BJ (cell line): ENCODE measurements at regions not wholly inside any gene's neighbourhood (a gene's known extent, or its start where the extent isn't known, plus 50 kb on each side); places are given as distances from the start of the nearest gene placed in this dataset.

Source experiments
- CTCF ChIA-PET: fragments of 350-600 bp; formaldehyde crosslinking; extraction: SDS; loops from one replicate; lab custom pipeline; 2021; ENCODE audit warnings: antibody characterized with exemption, inconsistent platforms; lab: Yijun Ruan, JAX
- POLR2A ChIA-PET: fragments of 300-600 bp; sonication (Branson Sonifier 250); formaldehyde crosslinking; extraction: SDS; loops from one replicate; lab custom pipeline; 2021; ENCODE audit warnings: antibody characterized with exemption; lab: Charles Lee
- DNase-seq: peaks from one replicate; pipeline ENCODE4 v3.0.0-alpha.2; 2011; ENCODE audit warnings: low read depth
- H3K27me3 ChIP-seq: 2 replicates; pipeline ENCODE4 v1.6.0; 2011; ENCODE audit warnings: low read length; ENCODE audit not compliant: control insufficient read depth, insufficient read depth
- H3K36me3 ChIP-seq: 2 replicates; pipeline ENCODE4 v1.5.1; 2011; ENCODE audit warnings: low read length; ENCODE audit not compliant: control insufficient read depth, insufficient read depth
- H3K4me3 ChIP-seq: 2 replicates; pipeline ENCODE4 v1.5.1; 2011; ENCODE audit warnings: low read depth, mild to moderate bottlenecking, control low read depth, low read length
- TF ChIP-seq, protein P1 (sequence below): IDR thresholded peaks from 2 replicates; pipeline ENCODE4 v1.5.1; 2011; ENCODE audit warnings: low read depth, mild to moderate bottlenecking, control low read depth, inconsistent platforms, low read length, moderate library complexity; ENCODE audit not compliant: insufficient read depth

DNA sequence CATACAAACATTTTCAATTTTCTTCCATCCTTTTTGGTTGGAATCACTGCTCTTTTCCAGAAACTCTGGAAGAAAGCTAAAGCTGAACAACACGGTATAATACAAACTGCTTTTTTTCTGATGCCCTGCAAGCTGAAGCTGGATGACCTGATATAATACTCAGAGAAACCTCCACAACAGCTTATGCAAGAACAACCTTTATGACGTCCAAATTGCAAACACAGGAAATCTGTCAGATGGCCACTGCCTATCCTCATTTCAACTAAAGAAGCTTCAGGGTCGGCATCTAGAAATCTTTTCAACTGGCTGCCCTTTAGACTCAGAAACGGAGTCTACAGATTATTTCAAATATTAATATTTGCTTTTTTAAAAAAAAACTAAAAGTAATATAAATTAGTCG lies 106.5 kb upstream of the PRDM9 start:
- TF ChIP-seq, protein P1, sequence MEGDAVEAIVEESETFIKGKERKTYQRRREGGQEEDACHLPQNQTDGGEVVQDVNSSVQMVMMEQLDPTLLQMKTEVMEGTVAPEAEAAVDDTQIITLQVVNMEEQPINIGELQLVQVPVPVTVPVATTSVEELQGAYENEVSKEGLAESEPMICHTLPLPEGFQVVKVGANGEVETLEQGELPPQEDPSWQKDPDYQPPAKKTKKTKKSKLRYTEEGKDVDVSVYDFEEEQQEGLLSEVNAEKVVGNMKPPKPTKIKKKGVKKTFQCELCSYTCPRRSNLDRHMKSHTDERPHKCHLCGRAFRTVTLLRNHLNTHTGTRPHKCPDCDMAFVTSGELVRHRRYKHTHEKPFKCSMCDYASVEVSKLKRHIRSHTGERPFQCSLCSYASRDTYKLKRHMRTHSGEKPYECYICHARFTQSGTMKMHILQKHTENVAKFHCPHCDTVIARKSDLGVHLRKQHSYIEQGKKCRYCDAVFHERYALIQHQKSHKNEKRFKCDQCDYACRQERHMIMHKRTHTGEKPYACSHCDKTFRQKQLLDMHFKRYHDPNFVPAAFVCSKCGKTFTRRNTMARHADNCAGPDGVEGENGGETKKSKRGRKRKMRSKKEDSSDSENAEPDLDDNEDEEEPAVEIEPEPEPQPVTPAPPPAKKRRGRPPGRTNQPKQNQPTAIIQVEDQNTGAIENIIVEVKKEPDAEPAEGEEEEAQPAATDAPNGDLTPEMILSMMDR = no peak
- H3K27me3 ChIP-seq = no peaks in the 10 kb centered on the region
- POLR2A ChIA-PET = no interaction called here
- CTCF ChIA-PET = interaction anchor here (0.7 kb wide), 1 partner anchor 37 kb away, joined by 6 read pairs; no protein-coding TSS in a partner anchor
- H3K4me3 ChIP-seq = no peak overlapping the region
- no peak for DNase-seq
- no peaks in the 10 kb centered on the region for H3K36me3 ChIP-seq

DNA sequence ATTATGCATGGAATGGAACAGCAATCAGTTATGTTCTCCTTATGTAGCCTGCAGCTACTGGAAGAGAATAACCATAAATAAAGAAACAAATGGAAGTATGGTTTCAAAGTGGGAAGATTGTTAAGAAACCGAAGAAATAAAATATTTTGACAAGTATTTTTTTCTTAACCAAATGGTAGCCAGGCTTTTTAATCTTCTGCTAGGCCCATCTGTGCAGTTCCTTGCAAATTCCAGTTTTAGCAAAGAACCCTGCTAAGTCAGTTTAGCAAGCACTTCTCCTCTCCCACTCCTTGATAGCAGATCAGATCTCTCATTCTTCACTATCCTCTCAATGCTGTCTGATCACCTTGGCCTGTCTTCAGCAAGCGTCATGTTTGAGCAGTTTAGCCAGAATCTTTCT lies 111.1 kb upstream of the PRDM9 start:
- POLR2A ChIA-PET = no interaction called here
- no peaks in the 10 kb centered on the region for H3K36me3 ChIP-seq
- CTCF ChIA-PET = no interaction called here
- no peaks in the 10 kb centered on the region for H3K27me3 ChIP-seq
- DNase-seq = no peak
- no peak overlapping the region for H3K4me3 ChIP-seq
- TF ChIP-seq, protein P1 = no peak

DNA sequence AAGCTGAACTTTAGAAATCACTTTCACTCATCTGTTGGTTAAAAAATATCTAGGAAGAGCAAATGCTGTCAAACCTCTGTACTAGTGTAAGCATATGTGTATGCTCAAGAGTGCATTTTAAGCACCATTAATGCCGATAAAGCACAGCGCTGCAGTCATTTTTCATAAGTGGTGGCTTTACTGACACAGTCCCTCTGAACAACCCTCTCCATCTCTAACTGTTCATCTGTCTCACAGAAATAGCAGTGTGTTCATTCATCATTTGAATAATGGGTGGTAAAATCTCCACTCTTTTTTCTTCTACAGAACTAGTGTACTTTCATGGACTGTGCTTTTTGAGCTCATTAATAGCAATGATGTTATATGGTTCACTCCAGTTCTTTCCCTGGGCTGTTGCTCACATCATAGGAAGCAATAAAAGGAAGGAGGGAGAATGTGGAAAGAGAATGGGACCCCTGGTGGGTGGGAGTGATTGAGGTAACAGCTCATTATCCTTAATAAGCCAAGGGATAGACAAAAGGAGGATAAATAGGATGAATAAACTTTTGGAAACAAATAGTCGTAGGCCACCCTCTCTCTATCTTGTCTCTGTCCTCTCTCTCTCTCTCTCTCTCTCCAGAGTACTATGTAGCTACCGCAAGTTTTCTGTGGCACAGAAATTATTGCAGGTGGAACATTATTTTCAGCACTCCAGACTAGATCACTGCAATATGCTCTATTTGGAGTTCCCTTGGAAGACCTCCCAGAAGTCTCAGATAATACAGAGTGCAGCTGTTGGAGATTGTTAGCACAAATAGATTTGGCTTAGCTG lies 117.9 kb upstream of the PRDM9 start:
- TF ChIP-seq, protein P1 = no peak
- Histone ChIP-seq H3K36me3 (no peaks in the 10 kb centered on the region), H3K27me3 (no peaks in the 10 kb centered on the region), H3K4me3 (no peak overlapping the region)
- POLR2A ChIA-PET = no interaction called here
- DNase-seq = no peak
- CTCF ChIA-PET = no interaction called here

DNA sequence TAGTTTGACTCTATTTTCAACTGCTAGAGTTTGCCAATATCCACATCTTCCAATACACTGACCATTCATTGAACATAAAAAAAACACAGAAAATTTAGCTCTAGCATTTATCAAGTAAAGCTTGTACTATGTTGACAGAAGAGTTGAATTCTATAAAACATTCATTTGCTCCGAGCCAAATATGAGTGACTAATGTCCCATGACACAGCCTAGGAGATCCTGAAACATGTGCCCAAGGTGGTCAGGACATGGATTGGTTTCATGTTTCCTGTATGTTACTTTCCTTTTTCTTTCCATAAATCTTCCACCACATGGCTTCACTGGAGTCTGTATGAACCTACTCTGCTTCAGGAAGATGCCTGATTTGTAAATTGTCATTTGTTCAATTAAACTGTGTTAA lies 122.4 kb upstream of the PRDM9 start:
- TF ChIP-seq, protein P1 = no peak
- no peaks in the 10 kb centered on the region for H3K36me3 ChIP-seq
- CTCF ChIA-PET = no interaction called here
- POLR2A ChIA-PET = no interaction called here
- H3K4me3 ChIP-seq = no peak overlapping the region
- DNase-seq = no peak
- no peaks in the 10 kb centered on the region for H3K27me3 ChIP-seq

DNA sequence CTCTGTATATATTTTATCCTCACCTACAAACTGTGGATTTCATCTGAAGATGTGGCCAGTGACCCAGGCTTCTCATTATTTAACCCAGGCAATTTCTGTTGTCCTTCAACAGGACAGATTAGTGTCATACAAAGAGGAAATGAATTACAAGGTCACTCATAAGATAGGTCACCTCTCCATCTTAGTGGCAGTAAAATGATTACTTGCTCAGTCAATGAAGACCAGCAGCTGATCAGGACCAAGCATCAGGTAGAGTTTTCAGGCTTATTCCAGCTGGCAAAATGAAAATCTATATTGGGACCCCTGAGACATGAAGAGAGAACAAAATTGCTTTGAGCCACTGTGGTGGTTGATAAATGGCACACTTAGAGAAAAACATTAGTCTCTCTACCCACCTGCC lies 135.2 kb upstream of the PRDM9 start:
- no peak for DNase-seq
- Histone ChIP-seq H3K27me3 (no peaks in the 10 kb centered on the region), H3K36me3 (no peaks in the 10 kb centered on the region), H3K4me3 (no peak overlapping the region)
- ChIA-PET POLR2A (no interaction called here), CTCF (no interaction called here)
- TF ChIP-seq, protein P1 = no peak
